Gastrocnemius medialis (tissue), 4 donors: ENCODE measurements at regions not wholly inside any gene's neighbourhood (a gene's known extent, or its start where the extent isn't known, plus 50 kb on each side); places are given as distances from the start of the nearest gene placed in this dataset.

Source experiments
- CTCF ChIP-seq, 5 experiments: fragments of 450-650 bp in 3 of 5; fragments of 200-600 bp in 2 of 5; sonication (generic) in 2 of 5; IDR thresholded peaks in 4 of 5; conservative IDR thresholded peaks in 1 of 5; 1 replicate in 4 of 5; 2 replicates in 1 of 5; pipeline ENCODE4 v1.5.1; 2016 to 2019; ENCODE audit warnings: antibody characterized with exemption in 5 of 5, mild to moderate bottlenecking in 3 of 5, moderate library complexity in 3 of 5
- POLR2A ChIP-seq, 2 donors: fragments of 450-650 bp; IDR thresholded peaks; one replicate each; pipeline ENCODE4 v1.6.1; 2017; ENCODE audit warnings: antibody characterized with exemption in 2 of 2, mild to moderate bottlenecking in 2 of 2, moderate library complexity in 2 of 2

GRCh38 chr2:239750929-239751678, 274.0 kb downstream of the NDUFA10 start:
- TF ChIP-seq CTCF (IDR thresholded peaks at IDR 0.05 in 4 of 5, conservative IDR thresholded peaks at IDR 0.05 in 1 of 5) (no peak), POLR2A (IDR thresholded peaks at IDR 0.05) (no peak)
